ENCODE measurements at regions not wholly inside any gene's neighbourhood (a gene's known extent, or its start where the extent isn't known, plus 50 kb on each side); places are given as distances from the start of the nearest gene placed in this dataset.

GRCh38 chr4:32460972-32461371 lies 1740.8 kb downstream of the PCDH7 start:
- no peaks in the 10 kb centered on the region for H4K20me1 ChIP-seq (ENCODE audit: control insufficient read depth, extremely low read depth, insufficient read depth, low read length)
- H3K4me1 ChIP-seq (ENCODE audit: control insufficient read depth, extremely low read depth, insufficient read depth, low read length): no peaks in the 10 kb centered on the region
- TF ChIP-seq EZH2 (IDR thresholded peaks at IDR 0.05; ENCODE audit: low read length, missing control alignments) (no peak), CTCF (conservative IDR thresholded peaks at IDR 0.05 in 1 of 2, IDR thresholded peaks at IDR 0.05 in 1 of 2; ENCODE audit: low read depth in 1 of 2, low read length in 2 of 2) (no peak)

GRCh38 chr4:32462944-32463343 lies 1742.8 kb downstream of the PCDH7 start:
- Histone ChIP-seq H3K9ac (ENCODE audit: insufficient read depth, low read length) (no peak overlapping the region), H3K4me1 (ENCODE audit: control insufficient read depth, extremely low read depth, insufficient read depth, low read length) (no peaks in the 10 kb centered on the region), H3K9me3 (ENCODE audit: control insufficient read depth, insufficient read depth, low read depth, low read length) (no peaks in the 10 kb centered on the region), H3K27ac (ENCODE audit: insufficient read depth, low read length) (no peak overlapping the region), H3K27me3 (ENCODE audit: control insufficient read depth, insufficient read depth, low read length) (no peaks in the 10 kb centered on the region), H3K4me3 (replicated peaks in 1 of 4; ENCODE audit: control extremely low read depth in 1 of 4, insufficient read depth in 1 of 4, low read depth in 3 of 4, low read length in 4 of 4) (no peak overlapping the region), H3K36me3 (ENCODE audit: control insufficient read depth, insufficient read depth, low read length) (no peaks in the 10 kb centered on the region), H3K79me2 (ENCODE audit: control insufficient read depth, insufficient read depth, low read length) (no peaks in the 10 kb centered on the region), H3K4me2 (ENCODE audit: extremely low read depth, insufficient read depth, low read length) (no peak overlapping the region), H4K20me1 (ENCODE audit: control insufficient read depth, extremely low read depth, insufficient read depth, low read length) (no peaks in the 10 kb centered on the region), H2AFZ (ENCODE audit: low read length) (no peak overlapping the region)
- peak in 1 of 2 donors; percentile 62 for TF ChIP-seq CTCF (conservative IDR thresholded peaks at IDR 0.05 in 1 of 2, IDR thresholded peaks at IDR 0.05 in 1 of 2; ENCODE audit: low read depth in 1 of 2, low read length in 2 of 2)
- TF ChIP-seq EZH2 (IDR thresholded peaks at IDR 0.05; ENCODE audit: low read length, missing control alignments): no peak
- peak; percentile 1 to 45 for DNase-seq (ENCODE audit: low read depth in 2 of 2)

More at GRCh38 chr4:32460972-32461371, 1740.8 kb downstream of the PCDH7 start:
- Histone ChIP-seq H3K9ac (ENCODE audit: insufficient read depth, low read length) (no peak overlapping the region), H3K4me3 (replicated peaks in 1 of 4; ENCODE audit: control extremely low read depth in 1 of 4, insufficient read depth in 1 of 4, low read depth in 3 of 4, low read length in 4 of 4) (no peak overlapping the region), H3K36me3 (ENCODE audit: control insufficient read depth, insufficient read depth, low read length) (no peaks in the 10 kb centered on the region), H3K9me3 (ENCODE audit: control insufficient read depth, insufficient read depth, low read depth, low read length) (no peaks in the 10 kb centered on the region), H3K27me3 (ENCODE audit: control insufficient read depth, insufficient read depth, low read length) (no peaks in the 10 kb centered on the region), H3K4me2 (ENCODE audit: extremely low read depth, insufficient read depth, low read length) (no peak overlapping the region), H3K79me2 (ENCODE audit: control insufficient read depth, insufficient read depth, low read length) (no peaks in the 10 kb centered on the region), H3K27ac (ENCODE audit: insufficient read depth, low read length) (no peak overlapping the region), H2AFZ (ENCODE audit: low read length) (no peak overlapping the region)
- no peak for DNase-seq (ENCODE audit: low read depth in 2 of 2)

DNA sequence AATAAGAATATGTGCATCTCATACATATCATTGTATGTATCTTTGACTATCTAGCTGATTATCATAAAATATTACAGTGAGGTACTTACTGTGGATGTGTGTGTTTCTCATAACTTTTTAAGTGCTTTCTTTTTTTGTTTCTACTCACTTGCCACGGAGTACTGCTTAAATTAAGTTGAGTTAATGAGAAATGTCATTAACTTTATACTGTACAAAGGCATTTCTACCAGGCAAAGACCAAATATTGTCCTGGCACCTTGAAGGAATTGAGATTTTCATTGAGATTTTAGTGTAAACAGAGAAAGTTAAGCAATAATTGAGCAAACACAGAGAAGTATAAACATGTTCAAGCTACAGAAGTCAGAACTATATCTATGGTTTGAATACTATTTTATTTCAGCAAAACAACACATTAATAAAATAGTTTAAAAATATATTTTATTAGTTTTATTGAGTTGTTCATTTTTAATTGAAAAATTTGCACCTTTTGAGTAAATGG lies 1750.0 kb downstream of the PCDH7 start:
- DNase-seq (ENCODE audit: low read depth in 2 of 2): no peak
- no peaks in the 10 kb centered on the region for H3K36me3 ChIP-seq (ENCODE audit: control insufficient read depth, insufficient read depth, low read length)
- H3K27me3 ChIP-seq (ENCODE audit: control insufficient read depth, insufficient read depth, low read length): no peaks in the 10 kb centered on the region
- no peak overlapping the region for H3K9ac ChIP-seq (ENCODE audit: insufficient read depth, low read length)
- TF ChIP-seq CTCF (conservative IDR thresholded peaks at IDR 0.05 in 1 of 2, IDR thresholded peaks at IDR 0.05 in 1 of 2; ENCODE audit: low read depth in 1 of 2, low read length in 2 of 2) (no peak), EZH2 (IDR thresholded peaks at IDR 0.05; ENCODE audit: low read length, missing control alignments) (no peak)
- no peaks in the 10 kb centered on the region for H3K9me3 ChIP-seq (ENCODE audit: control insufficient read depth, insufficient read depth, low read depth, low read length)
- H2AFZ ChIP-seq (ENCODE audit: low read length): no peak overlapping the region
- H3K27ac ChIP-seq (ENCODE audit: insufficient read depth, low read length): no peak overlapping the region
- no peaks in the 10 kb centered on the region for H4K20me1 ChIP-seq (ENCODE audit: control insufficient read depth, extremely low read depth, insufficient read depth, low read length)
- no peaks in the 10 kb centered on the region for H3K4me1 ChIP-seq (ENCODE audit: control insufficient read depth, extremely low read depth, insufficient read depth, low read length)
- H3K4me3 ChIP-seq (replicated peaks in 1 of 4; ENCODE audit: control extremely low read depth in 1 of 4, insufficient read depth in 1 of 4, low read depth in 3 of 4, low read length in 4 of 4): no peak overlapping the region
- H3K79me2 ChIP-seq (ENCODE audit: control insufficient read depth, insufficient read depth, low read length): no peaks in the 10 kb centered on the region
- no peak overlapping the region for H3K4me2 ChIP-seq (ENCODE audit: extremely low read depth, insufficient read depth, low read length)

Measured in fibroblast of lung (primary cell).